HG03025 (cell line): ENCODE measurements at regions not wholly inside any gene's neighbourhood (a gene's known extent, or its start where the extent isn't known, plus 50 kb on each side); places are given as distances from the start of the nearest gene placed in this dataset.
"Not testable (repeated sequence)": the region's sequence is repeated elsewhere in the genome, so short reads cannot be mapped to it uniquely, and the experiment has no call there.

Experiments used
- ATAC-seq: cut with Tn5 transposase; IDR thresholded peaks from one replicate; pipeline ENCODE4 v1.9.1; 2021; ENCODE audit warnings: mild to moderate bottlenecking, moderate library complexity; ENCODE audit not compliant: unreplicated experiment, low FRiP score

DNA sequence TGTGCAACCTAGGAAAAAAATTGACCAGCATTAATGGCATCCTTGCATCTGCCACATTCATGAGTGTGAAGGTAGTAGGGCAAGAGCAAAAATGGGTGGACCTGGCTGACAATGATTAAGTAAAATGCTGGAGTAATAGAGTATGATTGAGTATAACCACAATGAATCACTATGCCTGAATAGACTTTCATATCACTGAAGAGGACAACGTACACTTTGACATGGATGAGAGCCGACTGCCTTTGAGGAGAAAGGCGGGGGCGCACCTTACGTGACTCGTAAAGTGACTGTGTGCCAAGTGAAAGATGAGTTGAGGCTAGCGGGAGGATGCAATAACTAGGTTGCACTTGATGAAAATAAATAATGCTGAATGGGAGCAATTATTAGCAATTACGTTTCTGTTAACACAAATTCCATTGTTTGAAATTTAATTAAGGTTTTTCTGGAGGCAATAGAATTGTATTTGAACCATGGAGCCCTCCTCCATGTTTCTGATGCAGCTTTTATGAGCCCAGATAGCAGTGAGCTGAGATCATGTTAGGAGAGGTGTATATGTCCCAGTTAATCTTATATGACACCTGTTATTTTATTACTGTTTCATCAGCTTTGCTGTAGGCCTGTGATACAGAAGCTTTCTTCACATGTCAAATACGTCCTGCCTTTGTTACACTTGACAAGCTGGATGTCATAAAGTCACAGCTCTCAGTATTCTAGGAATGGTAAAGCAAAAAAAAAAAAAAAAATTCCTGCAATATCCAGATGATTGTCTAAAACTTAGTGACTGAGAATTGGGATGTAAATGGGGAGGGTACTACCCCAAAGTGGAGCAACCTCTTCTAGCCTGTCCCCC, 596.5 kb downstream of the NXPH1 start:
- ATAC-seq = no peak

DNA sequence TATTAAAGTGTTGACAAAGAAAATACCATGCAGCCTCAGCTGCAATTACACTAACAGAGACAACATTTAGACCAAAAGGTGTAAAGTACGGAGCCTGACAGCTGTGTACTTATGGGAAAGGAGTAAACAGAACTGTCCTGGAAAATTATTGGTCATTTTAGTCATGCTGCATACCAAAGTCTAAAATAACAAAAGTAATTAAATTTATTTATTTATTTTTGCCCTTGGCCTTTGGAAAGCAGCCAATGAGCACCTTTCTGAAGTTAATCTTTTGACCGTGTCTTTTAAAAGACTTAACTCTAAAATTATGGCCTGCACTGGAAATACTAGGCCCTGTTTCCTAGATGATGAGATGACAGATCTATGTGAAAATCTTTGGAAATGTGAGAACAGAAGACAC, 597.6 kb downstream of the NXPH1 start:
- ATAC-seq = no peak

DNA sequence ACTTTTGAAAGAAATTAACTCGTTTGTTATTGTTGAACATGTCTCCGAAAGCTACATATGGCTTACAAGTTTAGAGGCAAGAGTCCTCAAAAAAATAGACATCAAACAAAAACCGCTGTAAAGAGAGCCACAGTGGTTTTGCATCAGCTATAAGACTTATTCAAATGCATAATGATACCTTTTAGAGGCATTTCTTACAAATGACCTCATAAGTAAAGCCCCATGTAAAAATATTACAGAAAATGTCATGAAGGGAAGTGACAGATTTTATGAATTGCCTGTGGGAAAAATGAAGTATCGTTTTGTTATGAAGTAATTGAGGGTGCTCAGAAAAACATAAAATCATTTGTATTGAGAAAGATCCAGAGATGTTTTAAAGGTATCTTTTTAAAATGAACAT, 598.0 kb downstream of the NXPH1 start:
- no peak for ATAC-seq

DNA sequence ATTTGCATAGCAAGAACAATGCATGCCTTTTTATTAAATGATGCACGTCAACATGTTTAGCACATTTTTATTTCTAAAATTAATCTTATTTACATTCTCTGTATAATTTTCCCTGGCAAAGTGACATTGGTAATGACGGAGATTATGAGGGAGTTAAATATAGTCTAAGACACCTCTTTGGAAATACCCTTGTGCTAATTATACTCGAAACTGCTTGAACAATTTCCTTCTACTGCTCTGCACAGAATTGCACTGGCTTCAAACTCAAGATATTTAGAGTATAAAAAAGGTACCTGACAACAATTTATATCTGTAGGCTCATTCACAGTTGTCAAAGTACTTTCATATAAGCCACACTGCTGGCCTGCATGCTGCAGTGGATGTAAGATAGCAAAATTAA, 602.7 kb downstream of the NXPH1 start:
- ATAC-seq = no peak

DNA sequence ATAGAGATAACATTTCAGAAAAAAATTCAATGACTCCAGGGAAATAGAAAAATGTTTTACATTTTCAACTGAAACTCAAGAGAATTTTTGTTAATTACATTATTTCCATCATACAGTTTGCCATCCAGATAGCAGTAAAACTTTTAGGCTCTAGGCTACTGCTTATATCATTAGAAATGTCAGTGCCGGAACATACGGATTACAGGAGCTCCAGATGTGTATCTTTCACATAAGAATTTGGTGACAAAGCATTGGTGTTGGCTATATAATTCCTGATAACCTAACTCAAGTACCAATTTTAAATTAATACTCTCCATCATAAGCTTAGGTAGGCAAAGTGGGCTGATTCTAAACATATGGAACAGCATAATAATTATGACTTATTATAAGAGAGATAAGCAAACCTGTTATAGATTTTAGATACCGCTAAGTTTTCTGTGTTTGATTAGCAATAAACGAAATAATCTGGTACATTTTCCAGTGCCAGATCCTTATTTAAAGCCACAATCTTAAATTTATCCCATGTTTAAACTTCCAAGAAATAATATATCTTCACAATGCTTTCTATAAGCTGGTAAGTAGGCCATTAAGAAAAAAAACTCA, 637.9 kb downstream of the NXPH1 start:
- no peak for ATAC-seq

DNA sequence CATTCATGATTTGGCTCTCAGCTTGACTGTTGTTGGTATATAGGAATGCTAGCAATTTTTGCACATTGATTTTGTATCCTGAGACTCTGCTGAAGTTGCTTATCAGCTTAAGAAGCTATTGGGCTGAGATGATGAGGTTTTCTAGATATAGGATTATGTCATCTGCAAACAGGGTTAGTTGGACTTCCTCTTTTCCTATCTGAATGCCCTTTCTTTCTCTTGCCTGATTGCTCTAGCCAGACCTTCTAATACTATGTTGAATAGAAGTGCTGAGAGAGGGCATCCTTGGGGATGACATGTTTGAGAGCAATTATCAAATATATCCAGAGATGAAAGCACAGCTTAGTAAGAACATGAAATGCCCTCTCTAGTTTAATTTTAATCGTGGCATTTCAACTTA, 642.4 kb downstream of the NXPH1 start:
- not testable (repeated sequence) for ATAC-seq

DNA sequence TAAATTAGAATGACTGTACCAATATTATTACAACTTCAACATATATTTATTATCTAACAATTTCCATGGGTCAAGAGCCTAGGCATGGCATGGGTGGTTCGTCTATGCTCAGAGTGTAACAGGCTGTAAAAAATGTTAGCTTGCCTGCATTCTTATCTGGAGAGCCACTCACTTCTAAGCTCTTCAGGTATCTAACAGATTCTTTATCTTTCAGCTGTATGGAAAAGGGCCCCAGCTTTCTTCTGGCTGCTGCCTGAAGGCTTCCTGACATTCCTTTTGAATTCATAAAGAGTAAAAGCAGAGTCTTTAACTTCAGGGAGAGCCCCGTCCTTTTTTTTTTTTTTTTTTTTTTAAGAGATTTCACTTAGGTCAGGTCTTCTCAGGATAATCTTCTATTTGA, 648.8 kb downstream of the NXPH1 start:
- no peak for ATAC-seq

DNA sequence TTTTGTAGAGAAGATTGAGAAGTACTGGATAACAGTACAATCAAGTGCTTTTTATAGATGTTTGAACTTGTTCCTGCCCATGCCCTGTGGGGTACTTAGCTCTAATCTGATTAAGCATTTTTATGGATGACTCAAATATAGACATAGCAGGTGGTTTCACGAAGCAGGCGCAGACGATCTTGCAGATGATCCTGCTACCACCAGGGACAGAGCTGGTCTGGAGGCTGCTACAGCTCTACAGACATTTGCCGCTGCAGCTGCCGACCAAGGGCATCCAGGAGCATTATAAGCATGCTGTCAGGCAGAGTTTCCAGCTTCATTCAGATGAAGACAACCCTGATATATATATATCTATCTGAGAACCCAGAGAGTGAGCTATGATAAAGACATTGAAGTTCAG, 650.4 kb downstream of the NXPH1 start:
- ATAC-seq = no peak

DNA sequence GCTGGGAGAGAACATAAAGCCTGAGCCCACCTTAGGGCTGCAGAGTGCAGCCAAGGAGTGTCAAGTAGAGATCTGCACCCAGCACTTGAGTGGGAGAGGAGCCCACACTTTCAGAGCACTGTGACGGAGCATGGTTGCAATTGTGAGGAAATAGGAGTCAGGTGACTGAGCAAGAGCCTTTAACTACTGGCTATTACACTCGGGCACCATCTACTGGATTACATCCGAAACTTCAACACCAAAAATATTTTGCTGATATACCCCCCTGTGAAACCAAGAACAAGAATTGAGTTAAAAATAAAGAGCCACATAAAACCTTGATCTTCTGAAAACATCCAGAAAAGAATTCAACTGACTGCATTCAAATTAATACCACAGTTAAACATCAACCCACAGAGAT, 657.9 kb downstream of the NXPH1 start:
- peak; percentile 48 for ATAC-seq

DNA sequence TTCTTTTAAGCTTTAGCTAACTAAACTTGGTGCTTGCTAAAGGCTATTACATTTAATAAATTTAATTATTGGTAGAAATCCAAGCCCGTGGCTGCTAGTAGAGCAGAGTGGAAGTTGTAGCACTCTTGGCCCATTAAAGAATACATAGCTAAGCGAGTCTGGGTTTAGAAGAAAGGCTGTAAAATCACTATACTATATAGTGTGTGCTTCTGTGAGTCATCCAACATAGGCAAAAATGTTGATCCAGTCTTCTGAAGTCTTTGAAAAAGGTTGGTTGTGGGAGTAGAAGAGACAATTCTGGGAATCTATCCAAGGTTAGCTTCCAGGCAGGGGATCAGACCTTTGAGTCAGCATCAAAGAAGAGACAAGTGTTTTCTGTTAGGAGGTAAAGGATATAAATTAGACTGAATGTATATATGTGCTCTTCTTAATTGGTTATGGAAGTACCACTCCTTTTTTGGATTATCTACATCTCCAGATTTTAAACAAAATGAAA, 664.2 kb downstream of the NXPH1 start:
- no peak for ATAC-seq

DNA sequence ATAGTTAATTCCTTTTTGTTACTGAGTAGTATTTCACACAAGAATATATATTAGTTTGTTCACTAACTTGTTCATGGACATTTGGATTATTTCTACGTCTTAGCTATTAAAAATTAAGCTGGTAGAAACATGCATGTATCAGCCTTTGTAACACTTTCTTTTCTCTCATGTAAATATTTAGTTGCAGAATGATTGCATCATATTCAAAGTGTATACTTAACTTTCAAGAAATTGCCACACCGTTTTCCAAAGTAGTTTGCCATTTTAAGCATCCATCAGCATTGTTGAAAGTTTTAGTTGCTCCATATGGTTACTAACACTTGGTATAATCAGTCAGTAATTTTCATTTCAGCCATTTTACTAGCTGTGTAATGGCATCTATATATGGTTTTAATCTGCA, 666.9 kb downstream of the NXPH1 start:
- no peak for ATAC-seq

DNA sequence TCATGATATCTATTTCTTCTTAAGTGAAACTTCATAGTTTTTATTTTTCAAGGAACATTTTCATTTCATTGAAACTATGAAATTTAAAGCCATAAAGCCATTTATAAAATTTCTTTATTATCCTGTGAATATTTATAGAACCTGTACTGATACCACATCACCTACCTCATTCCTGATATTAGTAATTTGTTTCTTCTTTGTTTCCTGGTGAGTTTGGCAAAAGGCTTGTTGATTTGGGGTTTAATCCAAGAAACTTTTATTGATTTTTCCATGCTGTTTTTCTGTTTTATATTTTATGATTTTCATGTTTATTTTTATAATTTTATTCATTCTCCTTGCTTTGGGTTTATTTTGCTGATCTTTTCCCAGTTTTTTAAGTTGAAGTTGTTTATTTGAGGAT, 669.4 kb downstream of the NXPH1 start:
- no peak for ATAC-seq

DNA sequence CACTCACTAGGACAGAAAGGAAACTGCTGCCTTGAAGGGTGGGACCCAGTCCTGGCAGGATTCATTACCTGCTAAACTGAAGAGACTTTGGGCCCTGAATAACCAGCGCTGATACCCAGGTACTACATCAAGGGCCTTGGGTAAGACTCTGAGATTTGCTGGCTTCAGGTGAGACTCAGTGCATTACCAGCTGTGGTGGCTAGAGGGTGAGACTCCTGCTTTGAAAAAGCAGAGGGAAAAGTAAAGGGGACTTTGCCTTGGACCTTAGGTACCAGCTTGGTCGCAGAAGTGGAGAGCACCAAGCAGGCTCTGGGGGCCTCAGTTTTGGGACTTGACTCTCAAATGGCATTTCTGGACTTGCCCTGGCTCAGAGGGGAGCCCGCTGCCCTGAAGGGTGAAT, 673.3 kb downstream of the NXPH1 start:
- ATAC-seq = no peak

DNA sequence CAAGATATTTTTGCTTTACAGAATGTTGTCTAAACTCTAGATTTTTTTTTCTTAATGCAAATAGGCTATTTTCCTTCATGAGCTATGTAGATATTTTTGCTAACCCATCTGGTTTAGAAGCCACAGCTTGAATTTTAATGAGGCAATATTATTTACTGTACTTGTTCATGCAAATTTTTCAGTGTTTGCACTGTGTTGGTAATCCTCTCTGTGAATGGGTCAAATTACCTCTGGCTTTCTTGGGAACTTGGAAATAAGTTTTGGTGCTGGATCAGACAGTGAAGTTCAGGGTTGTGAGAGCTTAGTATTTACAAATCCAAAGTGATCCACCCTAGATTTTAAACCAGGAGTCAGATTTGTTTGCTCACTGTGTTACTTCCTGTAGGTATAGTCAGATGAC, 686.9 kb downstream of the NXPH1 start:
- ATAC-seq = no peak

DNA sequence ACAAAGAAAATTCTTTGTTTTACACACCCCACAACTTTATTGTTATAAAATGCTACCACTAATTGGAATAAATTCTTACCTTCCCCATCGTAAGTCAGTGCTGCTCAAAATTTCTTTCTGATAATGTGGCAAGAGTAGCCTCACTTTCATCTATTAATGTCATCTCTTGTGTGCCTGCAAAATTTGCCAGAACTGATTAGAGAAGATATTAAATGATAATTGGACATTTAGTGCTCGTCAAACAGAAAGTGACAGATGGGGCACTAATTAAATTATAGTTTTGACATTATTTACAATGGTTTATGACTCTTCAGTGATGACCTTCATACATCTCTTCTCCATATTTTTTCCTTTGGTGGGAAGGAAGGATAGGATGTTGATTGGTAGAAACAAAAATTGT, 690.9 kb downstream of the NXPH1 start:
- no peak for ATAC-seq

DNA sequence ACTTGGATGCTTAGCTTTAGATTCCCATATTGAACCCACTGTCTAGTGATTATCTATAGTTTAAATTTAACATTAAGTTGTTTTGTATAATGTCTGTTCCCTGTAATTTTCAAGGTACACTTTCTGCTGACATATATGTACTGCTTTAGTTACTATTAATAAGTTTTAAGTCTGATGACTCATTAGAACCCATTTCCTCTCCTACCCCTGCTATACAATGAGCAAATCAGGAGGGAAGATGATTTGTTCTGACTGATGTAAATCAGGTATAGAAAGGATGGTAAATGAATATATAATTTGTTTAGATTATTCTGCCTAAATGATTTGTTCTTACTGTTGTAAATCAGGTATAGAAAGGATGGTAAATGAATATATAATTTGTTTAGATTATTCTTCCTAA, 691.8 kb downstream of the NXPH1 start:
- ATAC-seq = no peak

DNA sequence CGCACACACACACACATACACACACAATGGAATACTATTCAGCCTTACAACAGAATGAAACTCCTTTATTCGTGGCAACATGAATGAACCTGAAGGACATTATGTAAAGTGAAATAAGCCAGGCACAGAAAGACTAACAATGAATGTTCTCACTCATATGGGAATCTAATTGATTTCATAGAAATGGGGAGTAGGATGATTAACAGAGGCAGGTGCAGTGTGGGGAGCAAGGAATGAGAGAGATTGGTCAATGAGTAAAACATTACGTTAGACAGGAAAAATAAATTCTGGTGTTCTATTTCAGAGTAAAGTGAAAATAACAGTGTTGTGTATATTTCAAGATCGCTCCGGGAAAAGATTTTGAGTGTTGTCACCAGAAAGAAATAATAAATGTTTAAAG, 694.5 kb downstream of the NXPH1 start:
- no peak for ATAC-seq

DNA sequence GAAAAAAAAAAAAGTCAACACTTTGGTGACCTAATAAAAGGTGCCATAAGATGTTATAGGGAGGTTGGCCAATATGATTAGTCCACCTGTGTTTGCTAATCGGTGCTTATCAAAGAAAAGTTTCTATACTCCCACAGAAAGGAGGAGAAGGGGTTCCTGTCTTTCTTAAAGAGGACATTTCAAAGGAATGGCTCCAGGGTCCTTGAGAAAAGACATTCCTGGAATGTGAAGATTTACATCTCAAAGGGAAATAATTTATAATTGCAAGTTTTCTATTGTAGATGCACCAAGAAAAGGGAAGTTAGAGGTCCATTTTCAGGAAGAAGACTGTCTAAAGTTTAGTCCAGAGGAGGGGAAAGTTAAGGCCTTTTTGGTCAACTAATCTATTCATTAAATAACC, 715.3 kb downstream of the NXPH1 start:
- ATAC-seq = no peak

DNA sequence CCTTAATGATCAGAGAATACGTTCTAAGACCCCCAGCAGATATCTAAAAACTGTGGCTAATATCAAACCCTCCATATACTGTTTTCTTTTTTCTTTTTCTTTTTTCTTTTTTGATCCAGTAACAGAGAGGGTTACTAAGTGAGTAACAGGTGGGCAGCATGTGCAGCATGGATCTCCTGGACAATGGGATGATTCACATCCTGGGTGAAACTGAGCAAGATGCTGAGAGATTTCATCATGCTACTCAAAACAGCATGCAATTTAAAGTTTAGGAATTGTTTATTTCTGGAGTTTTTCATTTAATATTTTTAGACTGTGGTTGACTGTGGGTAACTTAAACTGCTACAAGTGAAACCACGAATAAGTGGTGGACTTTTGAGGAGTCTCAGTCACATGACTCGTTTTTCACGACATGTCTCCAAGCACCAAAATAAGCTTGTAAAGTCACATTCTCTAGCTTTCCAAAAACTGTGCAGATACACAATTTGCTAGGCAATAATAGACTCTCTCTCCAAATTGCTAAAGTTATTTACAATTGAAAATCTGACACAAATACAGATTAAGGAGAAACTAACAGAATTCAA, 716.2 kb downstream of the NXPH1 start:
- ATAC-seq = no peak

DNA sequence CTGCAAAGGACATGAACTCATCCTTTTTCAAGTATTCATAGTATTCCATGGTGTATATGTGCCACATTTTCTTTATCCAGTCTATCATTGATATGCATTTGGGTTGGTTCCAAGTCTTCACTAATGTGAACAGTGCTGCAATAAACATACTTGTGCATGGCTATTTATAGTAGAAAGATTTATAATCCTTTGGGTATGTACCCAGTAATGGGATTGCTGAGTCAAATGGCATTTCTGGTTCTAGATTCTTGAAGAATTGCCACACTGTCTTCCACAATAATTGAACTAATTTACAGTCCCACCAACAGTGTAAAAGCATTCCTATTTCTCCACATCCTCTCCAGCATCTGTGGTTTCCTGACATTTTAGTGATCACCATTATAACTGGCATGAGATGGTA, 730.3 kb downstream of the NXPH1 start:
- ATAC-seq = not testable (repeated sequence)

DNA sequence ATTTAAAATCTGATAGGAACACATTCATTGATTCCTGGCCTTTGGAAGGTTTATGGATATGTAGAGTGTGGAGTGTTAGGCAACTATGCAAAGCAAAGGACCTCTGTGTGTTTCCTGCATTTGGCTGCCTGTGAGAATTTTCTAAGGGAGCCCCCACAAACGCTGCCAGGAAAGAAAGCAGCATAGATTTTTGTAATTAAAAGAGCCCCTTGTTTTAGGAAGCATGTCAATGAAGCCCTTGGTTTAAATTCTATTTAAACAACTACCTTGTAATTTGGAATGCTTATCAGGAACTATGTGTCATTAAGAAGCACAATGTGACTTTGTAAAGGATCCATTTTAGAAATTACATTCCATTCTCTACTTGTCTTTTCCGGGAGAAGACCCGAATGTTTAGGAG, 742.5 kb downstream of the NXPH1 start:
- no peak for ATAC-seq

DNA sequence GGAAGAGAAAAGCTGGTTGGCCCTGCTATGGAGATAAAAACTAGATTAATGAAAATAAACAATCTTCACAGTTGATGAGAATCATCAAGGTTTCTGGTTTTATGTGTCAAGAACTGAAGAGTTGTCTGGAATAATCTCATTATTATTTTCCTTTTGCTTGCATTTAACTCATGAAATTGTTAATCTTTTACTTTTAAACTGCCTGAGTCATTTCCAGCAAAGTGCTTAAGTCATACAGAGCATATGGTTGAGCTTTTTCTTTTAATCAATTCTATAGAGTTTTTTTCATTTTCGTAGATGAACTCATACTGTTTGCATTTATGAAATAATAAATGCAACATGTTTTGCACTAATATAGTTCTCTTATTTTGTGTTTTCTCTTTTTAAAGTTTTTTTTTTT, 747.9 kb downstream of the NXPH1 start:
- no peak for ATAC-seq
